NB4 (cell line): ENCODE measurements at regions not wholly inside any gene's neighbourhood (a gene's known extent, or its start where the extent isn't known, plus 50 kb on each side); places are given as distances from the start of the nearest gene placed in this dataset.

ENCODE experiments used
- DNase-seq: peaks from one replicate; pipeline ENCODE4 v3.0.0; 2010; ENCODE audit warnings: low read depth
- H3K4me3 ChIP-seq: one replicate; pipeline ENCODE4 v1.5.1; 2011; ENCODE audit warnings: mild to moderate bottlenecking, low read depth, low read length, moderate library complexity
- MYC ChIP-seq: IDR thresholded peaks from 2 replicates; pipeline ENCODE4 v1.6.1; 2011; ENCODE audit warnings: low read depth, low read length
- POLR2A ChIP-seq: IDR thresholded peaks from 2 replicates; pipeline ENCODE4 v1.6.1; 2011; ENCODE audit warnings: mild to moderate bottlenecking; ENCODE audit not compliant: insufficient read length; ENCODE audit errors: extremely low read depth
- TF ChIP-seq, protein P1 (sequence below): IDR thresholded peaks from one replicate; pipeline ENCODE4 v1.5.1; 2012; ENCODE audit warnings: low read depth, low read length
- TF ChIP-seq, protein P2 (sequence below): IDR thresholded peaks from 2 replicates; pipeline ENCODE4 v1.6.1; 2011; ENCODE audit warnings: low read depth, low read length

DNA sequence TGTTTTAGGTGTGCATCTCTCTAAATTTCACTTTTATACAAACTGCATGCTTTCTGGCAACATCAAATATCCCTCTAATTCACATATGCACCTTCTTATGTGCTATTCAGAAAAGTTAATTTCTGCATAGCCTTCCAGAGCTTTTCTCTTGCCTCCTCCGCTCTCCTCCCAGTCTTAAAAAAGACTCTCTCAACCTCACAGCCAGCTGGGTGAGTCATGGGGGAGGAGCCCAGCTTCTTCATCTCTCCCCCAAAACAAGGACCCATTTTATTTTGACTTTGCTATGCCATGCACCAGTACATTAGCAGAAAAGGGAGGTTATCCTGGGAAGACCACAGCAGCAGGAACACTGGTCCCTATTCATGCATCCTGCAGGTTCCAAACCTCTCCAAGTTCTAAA lies 234.4 kb downstream of the KCNA4 start:
- no peak overlapping the region for H3K4me3 ChIP-seq
- no peak for TF ChIP-seq MYC
- DNase-seq = no peak

DNA sequence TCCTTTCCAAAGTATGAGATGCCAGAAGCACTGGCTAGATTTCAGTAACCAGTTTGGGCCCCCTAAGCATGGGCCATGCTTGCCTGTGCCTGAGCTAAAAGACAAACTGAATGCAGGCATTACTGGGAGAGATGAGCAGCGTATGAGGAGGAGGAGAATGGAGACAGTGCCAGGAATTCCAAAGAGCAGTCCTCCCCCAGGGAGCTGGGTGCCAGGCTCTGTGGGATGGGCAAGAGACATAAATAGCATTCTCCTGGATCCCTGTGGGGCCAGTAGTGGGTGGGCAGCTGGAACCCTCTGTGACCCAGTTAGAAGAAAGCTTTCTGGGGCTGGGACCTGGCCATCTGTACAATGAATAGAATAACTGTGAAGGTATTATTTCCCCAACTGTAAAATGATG lies 235.6 kb downstream of the KCNA4 start:
- no peak overlapping the region for H3K4me3 ChIP-seq
- no peak for TF ChIP-seq MYC
- TF ChIP-seq, protein P1, sequence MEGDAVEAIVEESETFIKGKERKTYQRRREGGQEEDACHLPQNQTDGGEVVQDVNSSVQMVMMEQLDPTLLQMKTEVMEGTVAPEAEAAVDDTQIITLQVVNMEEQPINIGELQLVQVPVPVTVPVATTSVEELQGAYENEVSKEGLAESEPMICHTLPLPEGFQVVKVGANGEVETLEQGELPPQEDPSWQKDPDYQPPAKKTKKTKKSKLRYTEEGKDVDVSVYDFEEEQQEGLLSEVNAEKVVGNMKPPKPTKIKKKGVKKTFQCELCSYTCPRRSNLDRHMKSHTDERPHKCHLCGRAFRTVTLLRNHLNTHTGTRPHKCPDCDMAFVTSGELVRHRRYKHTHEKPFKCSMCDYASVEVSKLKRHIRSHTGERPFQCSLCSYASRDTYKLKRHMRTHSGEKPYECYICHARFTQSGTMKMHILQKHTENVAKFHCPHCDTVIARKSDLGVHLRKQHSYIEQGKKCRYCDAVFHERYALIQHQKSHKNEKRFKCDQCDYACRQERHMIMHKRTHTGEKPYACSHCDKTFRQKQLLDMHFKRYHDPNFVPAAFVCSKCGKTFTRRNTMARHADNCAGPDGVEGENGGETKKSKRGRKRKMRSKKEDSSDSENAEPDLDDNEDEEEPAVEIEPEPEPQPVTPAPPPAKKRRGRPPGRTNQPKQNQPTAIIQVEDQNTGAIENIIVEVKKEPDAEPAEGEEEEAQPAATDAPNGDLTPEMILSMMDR = no peak
- TF ChIP-seq, protein P2, sequence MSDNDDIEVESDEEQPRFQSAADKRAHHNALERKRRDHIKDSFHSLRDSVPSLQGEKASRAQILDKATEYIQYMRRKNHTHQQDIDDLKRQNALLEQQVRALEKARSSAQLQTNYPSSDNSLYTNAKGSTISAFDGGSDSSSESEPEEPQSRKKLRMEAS = no peak
- TF ChIP-seq POLR2A = no peak
- DNase-seq = no peak

DNA sequence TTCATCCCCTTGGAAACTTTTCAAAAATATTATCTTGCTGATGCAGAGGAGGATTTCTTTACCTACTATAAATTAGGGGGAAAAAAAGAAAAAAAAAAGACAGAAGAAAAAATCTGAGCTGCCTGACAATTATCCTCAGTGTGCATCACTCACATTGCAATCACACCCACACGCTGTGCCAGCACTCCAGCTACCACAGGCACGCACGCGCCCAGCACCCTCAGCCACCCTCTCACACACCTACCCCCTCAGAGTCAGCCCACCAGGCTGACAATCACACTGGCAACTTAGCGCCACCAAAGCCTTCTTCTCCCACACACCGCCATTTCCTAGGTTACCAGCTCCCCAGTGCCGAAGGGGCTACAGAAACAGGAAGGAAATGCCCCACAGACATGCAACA lies 236.1 kb downstream of the KCNA4 start:
- no peak overlapping the region for H3K4me3 ChIP-seq
- no peak for TF ChIP-seq MYC
- TF ChIP-seq, protein P1 = no peak
- no peak for TF ChIP-seq POLR2A
- TF ChIP-seq, protein P2 = no peak
- peak; percentile 8 for DNase-seq

DNA sequence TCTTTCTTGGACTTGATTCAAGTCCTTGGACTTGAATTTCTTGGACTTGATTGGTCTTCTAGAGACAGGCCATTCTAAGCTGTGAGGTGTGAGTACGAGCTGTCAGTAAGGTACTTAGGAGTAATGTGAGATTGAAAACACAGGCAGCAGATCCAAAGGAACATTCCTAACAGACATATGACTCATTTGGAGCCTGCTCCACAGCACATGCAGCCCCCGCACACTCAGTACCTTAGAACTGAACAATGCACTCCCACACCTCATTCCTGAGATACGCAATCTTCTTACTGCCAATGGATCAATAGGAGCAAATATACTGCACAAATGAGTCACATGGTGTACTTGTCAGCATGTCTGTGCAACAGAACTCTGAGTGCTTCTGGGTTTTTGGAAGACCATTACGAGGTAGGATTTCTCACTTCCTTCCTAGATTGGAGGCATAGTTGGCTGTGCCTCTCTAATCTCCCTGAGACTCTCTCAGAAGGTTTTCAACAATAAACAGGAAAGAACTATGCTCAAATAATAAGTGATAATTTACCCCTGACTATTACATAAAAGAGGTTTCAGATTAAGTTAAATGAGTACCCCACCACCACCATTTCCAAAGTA lies 243.1 kb downstream of the KCNA4 start:
- no peak overlapping the region for H3K4me3 ChIP-seq
- no peak for DNase-seq
- no peak for TF ChIP-seq MYC
- TF ChIP-seq, protein P1 = no peak
- TF ChIP-seq POLR2A = no peak
- TF ChIP-seq, protein P2 = no peak

DNA sequence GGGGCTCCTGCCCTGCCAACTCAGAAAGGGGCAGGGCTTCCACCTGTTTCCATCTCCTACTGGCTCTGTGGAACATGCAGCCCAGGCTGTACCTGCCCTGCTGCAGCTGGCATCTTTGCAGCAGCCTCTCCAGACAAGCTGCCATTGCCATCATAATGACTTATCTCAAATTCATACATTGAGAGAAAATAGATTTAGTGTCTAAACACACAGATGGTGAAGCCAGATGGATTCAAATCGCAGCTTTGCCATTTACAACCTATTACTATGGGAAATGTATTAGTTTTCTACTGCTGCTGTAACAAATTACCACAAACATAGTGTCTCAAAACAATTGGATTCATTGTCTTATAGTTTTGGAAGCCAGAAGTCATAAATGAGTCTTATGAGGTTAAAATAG lies 260.0 kb downstream of the KCNA4 start:
- TF ChIP-seq POLR2A (no peak), MYC (no peak)
- TF ChIP-seq, protein P2 = no peak
- TF ChIP-seq, protein P1 = no peak
- H3K4me3 ChIP-seq = no peak overlapping the region
- DNase-seq = no peak

DNA sequence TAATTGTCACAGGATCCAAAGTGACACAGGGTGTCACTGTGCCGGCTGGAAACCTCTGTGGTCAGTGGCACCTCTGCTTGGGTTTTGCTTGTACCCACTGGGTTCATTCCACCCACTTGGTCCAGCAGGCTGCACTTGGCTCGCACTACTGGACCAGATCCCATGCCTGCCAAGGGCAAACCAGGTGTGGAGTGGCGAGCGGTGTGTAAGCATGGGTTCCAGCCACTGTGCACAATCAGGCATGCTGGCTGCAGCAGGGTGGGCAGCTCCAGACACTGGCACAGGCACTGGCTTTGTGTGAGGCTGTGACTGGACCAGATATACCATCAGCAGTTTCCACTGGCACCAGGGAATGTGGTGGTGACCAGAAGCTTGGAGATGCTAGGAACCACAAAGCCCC lies 261.4 kb downstream of the KCNA4 start:
- no peak overlapping the region for H3K4me3 ChIP-seq
- TF ChIP-seq, protein P2 = no peak
- TF ChIP-seq, protein P1 = no peak
- no peak for TF ChIP-seq POLR2A
- no peak for DNase-seq
